Naive thymus-derived CD4-positive, alpha-beta T cell (primary cell): ENCODE measurements at regions not wholly inside any gene's neighbourhood (a gene's known extent, or its start where the extent isn't known, plus 50 kb on each side); places are given as distances from the start of the nearest gene placed in this dataset.
"Not testable (repeated sequence)": the region's sequence is repeated elsewhere in the genome, so short reads cannot be mapped to it uniquely, and the experiment has no call there.

ENCODE experiments used
- ATAC-seq: fragments of 150-1000 bp; cut with Tn5 transposase; 2 replicates; pipeline ENCODE4 v1.10.0; 2021; ENCODE audit warnings: mild to moderate bottlenecking, moderate library complexity
- CTCF ChIA-PET: fragments of 350-600 bp; sonication (Branson Sonifier 250); formaldehyde crosslinking; loops from one replicate; lab custom pipeline; 2021; ENCODE audit warnings: antibody characterized with exemption; lab: Charles Lee
- POLR2A ChIA-PET: fragments of 350-600 bp; sonication (Branson Sonifier 250); formaldehyde crosslinking; loops from one replicate; lab custom pipeline; 2021; ENCODE audit warnings: antibody characterized with exemption, inconsistent platforms; lab: Charles Lee
- DNase-seq, 9 donors: peaks; one replicate each; pipeline versions ENCODE4 v3.0.0 to v3.0.0-alpha.2; 2020 to 2022; ENCODE audit warnings: mixed read lengths in 1 of 9
- H3K27ac ChIP-seq: one replicate; pipeline ENCODE4 v1.7.0; 2013; ENCODE audit warnings: mild to moderate bottlenecking, low read depth, low read length, moderate library complexity
- H3K27me3 ChIP-seq, 2 donors: one replicate each; pipeline ENCODE4 v1.7.0; 2013; ENCODE audit warnings: low read length in 2 of 2, mild to moderate bottlenecking in 2 of 2, moderate library complexity in 2 of 2; ENCODE audit not compliant: control insufficient read depth in 2 of 2, insufficient read depth in 2 of 2
- H3K36me3 ChIP-seq, 3 experiments: 1 replicate in 2 of 3; 2 replicates in 1 of 3; pipeline ENCODE4 v1.7.0; 2013; ENCODE audit warnings: low read length in 3 of 3, mild to moderate bottlenecking in 3 of 3, moderate library complexity in 1 of 3; ENCODE audit not compliant: insufficient read depth in 3 of 3, control insufficient read depth in 2 of 3
- H3K4me1 ChIP-seq, 2 donors: one replicate each; pipeline ENCODE4 v1.7.0; 2013; ENCODE audit warnings: low read length in 2 of 2, mild to moderate bottlenecking in 2 of 2, moderate library complexity in 1 of 2; ENCODE audit not compliant: control insufficient read depth in 2 of 2, insufficient read depth in 2 of 2
- H3K4me3 ChIP-seq: 2 replicates; pipeline ENCODE4 v1.7.0; 2013; ENCODE audit warnings: mild to moderate bottlenecking, low read length
- H3K9me3 ChIP-seq, 3 experiments: 1 replicate in 2 of 3; 2 replicates in 1 of 3; pipeline ENCODE4 v1.7.0; 2013; ENCODE audit warnings: low read length in 3 of 3; ENCODE audit not compliant: control insufficient read depth in 2 of 3
- H3K27ac Mint-ChIP-seq, 9 donors: one replicate each; pipeline ENCODE4 v1.8.0; 2020 to 2022; ENCODE audit warnings: mixed read lengths in 9 of 9, mild to moderate bottlenecking in 8 of 9, moderate library complexity in 5 of 9, inconsistent platforms in 2 of 9
- H3K27me3 Mint-ChIP-seq, 5 donors: one replicate each; pipeline ENCODE4 v1.8.0; 2021 to 2022; ENCODE audit warnings: mixed read lengths in 5 of 5, mild to moderate bottlenecking in 1 of 5
- H3K36me3 Mint-ChIP-seq, 5 donors: one replicate each; pipeline ENCODE4 v1.8.0; 2020 to 2022; ENCODE audit warnings: mixed read lengths in 5 of 5, mild to moderate bottlenecking in 3 of 5, inconsistent platforms in 1 of 5
- H3K4me1 Mint-ChIP-seq, 7 donors: one replicate each; pipeline ENCODE4 v1.8.0; 2020 to 2022; ENCODE audit warnings: mixed read lengths in 7 of 7, mild to moderate bottlenecking in 3 of 7, inconsistent platforms in 1 of 7
- H3K4me3 Mint-ChIP-seq, 10 donors: one replicate each; pipeline ENCODE4 v1.8.0; 2020 to 2022; ENCODE audit warnings: mild to moderate bottlenecking in 10 of 10, mixed read lengths in 10 of 10, moderate library complexity in 6 of 10, inconsistent platforms in 2 of 10
- H3K9me3 Mint-ChIP-seq, 11 donors: one replicate each; pipeline ENCODE4 v1.8.0; 2020 to 2022; ENCODE audit warnings: mixed read lengths in 11 of 11, mild to moderate bottlenecking in 4 of 11, inconsistent platforms in 1 of 11, moderate library complexity in 1 of 11
- intact Hi-C, 2 donors: fragments of 100-400 bp; cut with micrococcal nuclease; formaldehyde crosslinking; loops; one replicate each; pipeline ENCODE4 v1.15.1; 2023

DNA sequence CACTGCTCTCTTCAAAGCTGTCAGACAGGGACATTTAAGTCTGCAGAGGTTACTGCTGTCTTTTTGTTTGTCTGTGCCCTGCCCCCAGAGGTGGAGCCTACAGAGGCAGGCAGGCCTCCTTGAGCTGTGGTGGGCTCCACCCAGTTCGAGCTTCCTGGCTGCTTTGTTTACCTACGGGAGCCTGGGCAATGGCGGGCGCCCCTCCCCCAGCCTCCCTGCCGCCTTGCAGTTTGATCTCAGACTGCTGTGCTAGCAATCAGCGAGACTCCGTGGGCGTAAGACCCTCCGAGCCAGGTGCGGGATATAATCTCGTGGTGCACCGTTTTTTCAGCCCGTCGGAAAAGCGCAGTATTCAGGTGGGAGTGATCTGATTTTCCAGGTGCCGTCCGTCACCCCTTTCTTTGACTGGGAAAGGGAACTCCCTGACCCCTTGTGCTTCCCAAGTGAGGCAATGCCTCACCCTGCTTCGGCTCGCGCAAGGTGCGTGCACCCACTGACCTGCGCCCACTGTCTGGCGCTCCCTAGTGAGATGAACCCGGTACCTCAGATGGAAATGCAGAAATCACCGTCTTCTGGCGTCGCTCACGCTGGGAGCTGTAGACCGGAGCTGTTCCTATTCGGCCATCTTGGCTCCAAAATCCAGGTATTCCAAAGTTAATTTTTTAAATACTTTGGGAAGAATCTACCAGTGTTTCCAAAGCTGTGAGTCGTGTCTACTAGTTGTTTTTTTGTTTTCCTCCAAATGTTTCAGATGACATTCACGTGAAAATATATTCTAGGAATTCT is 448.5 kb upstream of the FOXG1 start:
- peaks cover 0 to 10% (median 3%) of the 10 kb centered on the region in 11 donors for H3K9me3 Mint-ChIP-seq
- ATAC-seq, H3K4me1 Mint-ChIP-seq, DNase-seq, H3K27me3 Mint-ChIP-seq, H3K4me3 Mint-ChIP-seq, H3K36me3 ChIP-seq, H3K9me3 ChIP-seq, H3K27me3 ChIP-seq, H3K4me3 ChIP-seq, H3K27ac Mint-ChIP-seq, H3K36me3 Mint-ChIP-seq, POLR2A ChIA-PET, CTCF ChIA-PET, intact Hi-C loops, H3K4me1 ChIP-seq, H3K27ac ChIP-seq: not testable (repeated sequence)

GRCh38 chr14:28321475-28322244 is 444.9 kb upstream of the FOXG1 start:
- H3K27ac ChIP-seq = no peak overlapping the region
- H3K4me1 Mint-ChIP-seq = no peaks in the 10 kb centered on the region
- H3K9me3 Mint-ChIP-seq = peaks cover 0 to 10% (median 3%) of the 10 kb centered on the region in 11 donors
- no peak overlapping the region for H3K4me3 Mint-ChIP-seq
- no peaks in the 10 kb centered on the region for H3K27me3 Mint-ChIP-seq
- no peaks in the 10 kb centered on the region for H3K27me3 ChIP-seq
- no peak overlapping the region for H3K27ac Mint-ChIP-seq
- ATAC-seq (no peak), DNase-seq (no peak)
- H3K36me3 Mint-ChIP-seq = no peaks in the 10 kb centered on the region
- H3K4me3 ChIP-seq = no peak overlapping the region
- POLR2A ChIA-PET = no interaction called here
- H3K9me3 ChIP-seq = no peaks in the 10 kb centered on the region
- no peaks in the 10 kb centered on the region for H3K4me1 ChIP-seq
- CTCF ChIA-PET = no interaction called here
- intact Hi-C loops = no loop called here
- H3K36me3 ChIP-seq = no peaks in the 10 kb centered on the region

DNA sequence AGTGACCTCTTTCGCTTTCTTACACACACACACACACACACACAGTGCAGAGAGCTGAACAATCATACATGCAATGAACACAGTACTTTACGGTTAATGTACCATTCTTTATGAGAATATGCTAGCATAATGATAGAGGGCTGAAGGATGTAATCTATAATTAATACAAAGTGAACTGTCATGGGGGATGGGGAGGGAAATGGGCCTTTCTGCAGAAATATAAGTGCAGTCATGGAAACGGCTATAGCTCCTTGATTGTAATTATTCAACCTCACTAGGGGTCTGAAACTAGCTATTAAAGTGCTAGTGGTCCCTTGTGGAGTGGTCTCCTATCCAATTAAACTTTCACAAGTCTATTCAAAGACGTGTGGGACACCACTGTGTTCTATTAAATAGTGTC is 443.2 kb upstream of the FOXG1 start:
- Mint-ChIP-seq H3K27me3 (no peaks in the 10 kb centered on the region), H3K9me3 (peaks cover 0 to 18% (median 5%) of the 10 kb centered on the region in 11 donors), H3K4me3 (no peak overlapping the region), H3K36me3 (no peaks in the 10 kb centered on the region), H3K4me1 (no peaks in the 10 kb centered on the region), H3K27ac (no peak overlapping the region)
- Histone ChIP-seq H3K36me3 (no peaks in the 10 kb centered on the region), H3K27me3 (no peaks in the 10 kb centered on the region), H3K27ac (no peak overlapping the region), H3K9me3 (no peaks in the 10 kb centered on the region), H3K4me1 (no peaks in the 10 kb centered on the region), H3K4me3 (no peak overlapping the region)
- POLR2A ChIA-PET = no interaction called here
- ATAC-seq (no peak), DNase-seq (no peak)
- intact Hi-C loops = no loop called here
- CTCF ChIA-PET = no interaction called here

GRCh38 chr14:28323951-28324741 is 442.4 kb upstream of the FOXG1 start:
- intact Hi-C loops = no loop called here
- H3K27me3 ChIP-seq = no peaks in the 10 kb centered on the region
- Mint-ChIP-seq H3K27me3 (no peaks in the 10 kb centered on the region), H3K4me1 (no peaks in the 10 kb centered on the region), H3K36me3 (no peaks in the 10 kb centered on the region), H3K9me3 (peaks cover 0 to 18% (median 8%) of the 10 kb centered on the region in 11 donors), H3K4me3 (no peak overlapping the region), H3K27ac (no peak overlapping the region)
- no peaks in the 10 kb centered on the region for H3K36me3 ChIP-seq
- H3K4me3 ChIP-seq = no peak overlapping the region
- ChIA-PET POLR2A (no interaction called here), CTCF (no interaction called here)
- DNase-seq = no peak
- no peaks in the 10 kb centered on the region for H3K9me3 ChIP-seq
- H3K4me1 ChIP-seq = no peaks in the 10 kb centered on the region
- no peak for ATAC-seq
- H3K27ac ChIP-seq = no peak overlapping the region

DNA sequence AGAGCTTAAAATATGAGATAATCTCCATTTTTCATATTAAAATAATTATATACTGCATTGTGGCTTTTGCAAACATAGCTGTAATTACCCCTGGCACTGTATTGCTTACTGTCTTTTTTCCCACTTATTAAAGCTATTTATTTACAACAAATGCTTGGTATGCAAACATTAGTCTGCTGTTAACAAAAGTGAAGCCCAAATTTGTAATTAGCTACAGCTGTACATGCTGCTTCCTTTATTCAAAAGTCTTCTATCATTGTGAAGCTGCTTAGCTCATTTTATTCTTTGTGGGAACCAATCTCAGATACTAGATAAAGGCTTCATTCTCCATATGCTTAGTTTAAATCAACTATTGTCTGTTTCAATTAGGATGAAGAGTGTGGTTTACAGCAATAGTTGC is 425.8 kb upstream of the FOXG1 start:
- Mint-ChIP-seq H3K27me3 (no peaks in the 10 kb centered on the region), H3K36me3 (no peaks in the 10 kb centered on the region), H3K4me3 (no peak overlapping the region), H3K27ac (no peak overlapping the region), H3K9me3 (peaks cover 0 to 23% (median 5%) of the 10 kb centered on the region in 11 donors), H3K4me1 (no peaks in the 10 kb centered on the region)
- Histone ChIP-seq H3K36me3 (no peaks in the 10 kb centered on the region), H3K9me3 (no peaks in the 10 kb centered on the region), H3K4me3 (no peak overlapping the region), H3K4me1 (no peaks in the 10 kb centered on the region), H3K27me3 (no peaks in the 10 kb centered on the region), H3K27ac (no peak overlapping the region)
- intact Hi-C loops = no loop called here
- DNase-seq (no peak), ATAC-seq (no peak)
- ChIA-PET CTCF (no interaction called here), POLR2A (no interaction called here)

GRCh38 chr14:28344381-28344780 is 422.2 kb upstream of the FOXG1 start:
- CTCF ChIA-PET = interaction anchor here (0.7 kb wide), 1 partner anchor 712 kb away, joined by 3 read pairs; no protein-coding TSS in a partner anchor
- intact Hi-C loops = no loop called here
- Mint-ChIP-seq H3K9me3 (peaks cover 1 to 33% (median 10%) of the 10 kb centered on the region in 11 donors), H3K27me3 (no peaks in the 10 kb centered on the region), H3K36me3 (no peaks in the 10 kb centered on the region), H3K27ac (no peak overlapping the region), H3K4me3 (no peak overlapping the region), H3K4me1 (no peaks in the 10 kb centered on the region)
- Histone ChIP-seq H3K27ac (no peak overlapping the region), H3K4me1 (no peaks in the 10 kb centered on the region), H3K9me3 (no peaks in the 10 kb centered on the region), H3K36me3 (no peaks in the 10 kb centered on the region), H3K27me3 (no peaks in the 10 kb centered on the region), H3K4me3 (no peak overlapping the region)
- no peak for DNase-seq
- POLR2A ChIA-PET = no interaction called here
- ATAC-seq = no peak
